ENCODE measurements at regions not wholly inside any gene's neighbourhood (a gene's known extent, or its start where the extent isn't known, plus 50 kb on each side); places are given as distances from the start of the nearest gene placed in this dataset.

GRCh38 chr10:84704101-84704500 is 375.7 kb downstream of the CCSER2 start:
- TF ChIP-seq GATA2 (IDR thresholded peaks at IDR 0.05; ENCODE audit: low read depth, low read length): no peak
- no peak for TF ChIP-seq GATA3 (IDR thresholded peaks at IDR 0.05; ENCODE audit: low read depth, low read length)

DNA sequence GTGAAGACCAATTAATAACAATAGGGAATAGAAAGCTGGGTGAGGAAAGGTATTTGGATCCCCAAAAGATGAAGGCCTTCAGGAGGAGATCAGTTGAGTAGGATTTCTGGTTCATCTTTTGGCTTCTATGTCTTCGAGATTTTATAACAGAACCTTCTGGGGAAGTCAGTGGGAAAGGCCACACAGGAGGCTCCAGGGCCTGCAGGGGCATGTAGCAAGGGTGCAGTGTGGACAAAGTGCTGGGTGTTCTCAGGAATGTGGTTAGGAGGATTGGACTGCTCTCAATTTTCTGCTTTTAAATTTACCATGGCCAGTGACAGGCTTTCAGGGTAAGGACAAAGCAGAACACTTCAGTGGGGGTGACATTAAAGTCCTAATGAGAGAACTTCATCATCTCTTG is 378.0 kb downstream of the CCSER2 start:
- no peak for TF ChIP-seq GATA2 (IDR thresholded peaks at IDR 0.05; ENCODE audit: low read depth, low read length)
- TF ChIP-seq GATA3 (IDR thresholded peaks at IDR 0.05; ENCODE audit: low read depth, low read length): no peak

DNA sequence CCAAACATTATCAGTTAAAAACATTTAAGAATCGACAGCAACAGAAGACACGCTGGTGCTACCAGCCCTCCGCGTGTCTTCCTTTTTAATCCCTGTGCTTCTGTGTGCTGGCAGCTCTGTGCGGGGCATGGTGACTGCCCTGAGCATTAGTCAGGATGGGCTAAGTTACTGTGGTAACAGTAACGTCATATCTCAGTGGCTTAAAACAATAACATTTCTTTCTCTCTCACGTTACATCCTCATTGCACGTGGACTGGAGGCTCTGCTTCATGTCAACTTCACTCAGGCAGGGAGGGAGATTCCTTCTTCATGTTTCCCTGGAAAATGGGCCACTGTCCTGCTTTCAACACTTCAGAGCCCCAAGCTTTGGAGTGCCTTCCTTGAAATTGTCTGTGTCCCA is 378.5 kb downstream of the CCSER2 start:
- TF ChIP-seq GATA2 (IDR thresholded peaks at IDR 0.05; ENCODE audit: low read depth, low read length) (no peak), GATA3 (IDR thresholded peaks at IDR 0.05; ENCODE audit: low read depth, low read length) (no peak)

GRCh38 chr10:84715911-84716310 is 387.5 kb downstream of the CCSER2 start:
- TF ChIP-seq GATA2 (IDR thresholded peaks at IDR 0.05; ENCODE audit: low read depth, low read length) (no peak), GATA3 (IDR thresholded peaks at IDR 0.05; ENCODE audit: low read depth, low read length) (no peak)

- TF ChIP-seq GATA2 (IDR thresholded peaks at IDR 0.05; ENCODE audit: low read depth, low read length) (no peak), GATA3 (IDR thresholded peaks at IDR 0.05; ENCODE audit: low read depth, low read length) (no peak)
Observed at GRCh38 chr10:84718877-84719616, 390.7 kb downstream of the CCSER2 start.

GRCh38 chr10:84719687-84720086 is 391.3 kb downstream of the CCSER2 start:
- TF ChIP-seq GATA3 (IDR thresholded peaks at IDR 0.05; ENCODE audit: low read depth, low read length) (no peak), GATA2 (IDR thresholded peaks at IDR 0.05; ENCODE audit: low read depth, low read length) (no peak)

DNA sequence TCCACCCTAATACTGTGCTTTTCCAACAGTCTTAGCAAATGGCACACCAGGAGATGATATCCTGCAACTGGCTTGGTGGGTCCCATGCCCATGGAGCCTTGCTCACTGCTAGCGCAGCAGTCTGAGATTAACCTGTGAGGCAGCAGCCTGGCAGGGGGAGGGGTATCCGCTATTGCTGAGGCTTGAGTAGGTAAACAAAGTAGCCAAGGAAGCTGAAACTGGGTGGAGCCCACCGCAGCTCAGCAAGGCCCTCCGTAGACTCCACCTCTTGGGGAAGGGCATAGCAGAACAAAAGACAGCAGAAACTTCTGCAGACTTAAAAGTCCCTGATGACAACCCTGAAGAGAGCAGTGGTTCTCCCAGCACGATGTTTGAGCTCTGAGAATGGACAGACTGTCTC is 399.0 kb downstream of the CCSER2 start:
- no peak for TF ChIP-seq GATA3 (IDR thresholded peaks at IDR 0.05; ENCODE audit: low read depth, low read length)
- no peak for TF ChIP-seq GATA2 (IDR thresholded peaks at IDR 0.05; ENCODE audit: low read depth, low read length)

- TF ChIP-seq GATA3 (IDR thresholded peaks at IDR 0.05; ENCODE audit: low read depth, low read length): no peak
- no peak for TF ChIP-seq GATA2 (IDR thresholded peaks at IDR 0.05; ENCODE audit: low read depth, low read length)
Observed at GRCh38 chr10:84739641-84740040, 411.3 kb downstream of the CCSER2 start.

DNA sequence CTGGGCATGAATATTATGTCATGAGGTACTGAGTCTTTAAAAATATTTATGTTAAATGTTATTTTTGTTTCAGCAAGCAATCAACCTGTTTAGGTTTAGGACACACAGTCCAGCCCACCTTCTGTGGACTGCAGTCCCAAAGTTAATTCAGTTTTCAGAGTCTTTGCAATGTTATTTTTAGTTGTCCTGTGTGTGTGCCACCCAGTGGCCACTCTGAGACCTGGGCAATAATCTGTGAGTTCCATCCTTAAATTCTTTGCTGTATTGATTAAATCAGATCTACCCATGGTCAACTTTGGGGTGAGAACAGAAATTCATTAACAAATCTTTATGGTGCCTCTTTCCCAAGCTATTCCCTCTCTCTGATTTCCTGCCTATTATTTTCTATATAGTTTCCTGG is 415.1 kb downstream of the CCSER2 start:
- TF ChIP-seq GATA3 (IDR thresholded peaks at IDR 0.05; ENCODE audit: low read depth, low read length) (no peak), GATA2 (IDR thresholded peaks at IDR 0.05; ENCODE audit: low read depth, low read length) (no peak)

DNA sequence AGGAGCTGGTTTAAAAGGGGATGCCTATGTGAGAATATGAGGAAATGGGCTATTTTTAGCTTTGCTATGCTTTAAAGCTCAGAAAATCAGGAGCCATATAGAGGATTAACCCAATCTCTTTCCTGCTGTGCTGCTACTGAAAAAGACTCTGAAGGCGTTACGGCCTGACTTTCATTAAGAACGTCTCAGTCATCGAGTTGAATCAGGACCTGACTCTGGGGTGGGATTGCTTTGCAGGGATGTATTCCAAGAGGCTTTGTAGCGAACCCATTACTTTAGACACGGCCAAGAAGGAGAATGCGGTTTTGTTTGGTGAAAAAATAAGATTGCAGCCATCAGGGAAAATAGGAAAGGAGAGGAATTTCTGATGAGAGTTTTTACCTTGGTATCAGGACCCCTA is 426.9 kb downstream of the CCSER2 start:
- TF ChIP-seq GATA2 (IDR thresholded peaks at IDR 0.05; ENCODE audit: low read depth, low read length) (no peak), GATA3 (IDR thresholded peaks at IDR 0.05; ENCODE audit: low read depth, low read length) (no peak)

DNA sequence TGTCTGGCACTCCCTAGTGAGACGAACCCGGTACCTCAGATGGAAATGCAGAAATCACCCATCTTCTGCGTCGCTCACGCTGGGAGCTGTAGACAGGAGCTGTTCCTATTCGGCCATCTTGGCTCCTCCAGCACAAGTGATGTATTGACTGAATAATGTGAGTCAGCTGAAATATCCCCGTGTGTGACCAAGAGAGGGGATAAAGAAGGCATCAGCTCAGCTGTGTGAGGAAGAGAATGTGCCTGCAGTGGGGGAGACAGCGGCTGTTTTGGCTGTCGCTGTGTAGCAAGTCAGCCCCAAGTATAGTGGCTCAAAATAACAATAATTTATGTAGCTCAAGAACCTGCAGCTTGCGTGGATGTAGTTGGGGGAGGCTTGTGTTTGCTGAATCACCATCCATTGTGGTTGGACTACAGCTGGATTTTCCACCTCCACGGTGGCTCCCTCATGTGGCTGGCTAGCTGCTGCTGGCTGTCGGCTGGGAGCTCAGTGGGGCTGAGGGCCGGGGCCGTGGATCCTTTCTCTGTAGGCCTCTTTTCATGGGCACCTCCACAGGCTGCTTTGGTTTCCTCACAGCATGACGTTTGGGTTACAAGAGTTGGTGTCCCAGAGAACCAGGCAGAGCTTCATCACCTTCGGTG is 434.5 kb downstream of the CCSER2 start:
- TF ChIP-seq GATA2 (IDR thresholded peaks at IDR 0.05; ENCODE audit: low read depth, low read length) (no peak), GATA3 (IDR thresholded peaks at IDR 0.05; ENCODE audit: low read depth, low read length) (no peak)

DNA sequence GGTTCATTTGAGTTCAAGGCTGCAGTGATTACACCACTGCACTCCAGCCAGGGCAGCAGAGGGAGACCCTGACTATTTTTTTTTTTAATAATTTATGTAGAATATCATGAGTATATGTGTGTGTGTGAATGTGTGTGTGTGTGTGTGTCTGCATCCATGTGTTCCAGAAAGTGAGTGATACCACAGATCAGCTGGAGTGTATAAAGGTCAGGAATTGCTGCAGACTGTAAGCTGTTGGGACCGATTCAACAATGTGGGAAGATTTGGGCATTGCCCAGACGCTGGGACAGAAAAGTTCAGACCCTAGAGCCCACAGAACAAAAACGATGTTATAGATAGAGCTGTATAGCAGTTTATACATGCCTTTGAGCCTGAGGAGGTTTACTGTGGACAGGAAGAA is 435.6 kb downstream of the CCSER2 start:
- TF ChIP-seq GATA3 (IDR thresholded peaks at IDR 0.05; ENCODE audit: low read depth, low read length): no peak
- TF ChIP-seq GATA2 (IDR thresholded peaks at IDR 0.05; ENCODE audit: low read depth, low read length): no peak

DNA sequence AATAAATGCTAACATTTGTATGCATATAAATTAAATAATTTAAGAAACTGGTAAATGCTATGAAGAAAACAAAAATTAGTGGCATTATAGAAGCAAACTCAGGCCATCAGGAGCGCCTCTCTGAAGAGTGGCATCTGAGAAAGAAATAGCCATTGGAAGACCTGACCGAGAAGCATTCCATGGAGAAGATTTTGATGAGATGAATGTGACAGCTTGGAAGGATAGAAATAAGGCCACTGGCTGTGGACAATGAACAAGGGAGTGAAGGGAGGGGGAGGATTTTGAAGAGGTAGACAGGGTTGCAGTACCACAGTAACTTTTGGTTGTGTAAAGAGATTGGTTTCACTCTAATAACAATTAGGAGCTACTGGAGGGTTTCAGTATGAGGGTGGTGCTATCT is 436.7 kb downstream of the CCSER2 start:
- no peak for TF ChIP-seq GATA2 (IDR thresholded peaks at IDR 0.05; ENCODE audit: low read depth, low read length)
- no peak for TF ChIP-seq GATA3 (IDR thresholded peaks at IDR 0.05; ENCODE audit: low read depth, low read length)

DNA sequence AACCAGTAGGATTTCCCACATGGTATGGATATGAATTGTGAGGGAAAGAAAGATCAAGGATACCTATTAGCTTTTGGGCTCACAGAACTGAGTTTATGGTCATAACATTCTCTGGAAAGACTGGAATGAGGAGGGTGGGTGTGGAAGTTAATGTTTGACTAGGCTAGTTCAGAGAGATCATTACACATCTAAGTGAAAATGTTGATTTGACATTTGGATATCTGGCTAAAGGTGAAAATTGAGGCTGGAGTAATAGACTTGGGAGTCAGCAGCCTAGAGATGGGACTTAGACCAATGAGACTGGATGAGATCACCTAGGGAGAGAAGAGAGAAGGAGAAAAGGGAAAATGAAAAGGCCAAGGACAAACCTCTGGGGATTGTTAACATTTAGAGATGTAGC is 437.3 kb downstream of the CCSER2 start:
- no peak for TF ChIP-seq GATA3 (IDR thresholded peaks at IDR 0.05; ENCODE audit: low read depth, low read length)
- TF ChIP-seq GATA2 (IDR thresholded peaks at IDR 0.05; ENCODE audit: low read depth, low read length): no peak

GRCh38 chr10:84766923-84767322 is 438.5 kb downstream of the CCSER2 start:
- TF ChIP-seq GATA2 (IDR thresholded peaks at IDR 0.05; ENCODE audit: low read depth, low read length) (no peak), GATA3 (IDR thresholded peaks at IDR 0.05; ENCODE audit: low read depth, low read length) (no peak)
